Upper lobe of left lung (tissue), 4 donors: ENCODE measurements at regions not wholly inside any gene's neighbourhood (a gene's known extent, or its start where the extent isn't known, plus 50 kb on each side); places are given as distances from the start of the nearest gene placed in this dataset.

Experiments used
- POLR2A ChIP-seq, 4 donors: fragments of 450-650 bp; IDR thresholded peaks; one replicate each; pipeline ENCODE4 v1.5.1; 2016 to 2017; ENCODE audit warnings: antibody characterized with exemption in 4 of 4, mild to moderate bottlenecking in 2 of 4
- TF ChIP-seq, protein P1 (sequence below), 6 experiments: fragments of 450-650 bp in 4 of 6; fragments of 200-600 bp in 2 of 6; sonication (generic) in 2 of 6; IDR thresholded peaks; one replicate each; pipeline ENCODE4 v1.5.1; 2016 to 2019; ENCODE audit warnings: antibody characterized with exemption in 6 of 6

DNA sequence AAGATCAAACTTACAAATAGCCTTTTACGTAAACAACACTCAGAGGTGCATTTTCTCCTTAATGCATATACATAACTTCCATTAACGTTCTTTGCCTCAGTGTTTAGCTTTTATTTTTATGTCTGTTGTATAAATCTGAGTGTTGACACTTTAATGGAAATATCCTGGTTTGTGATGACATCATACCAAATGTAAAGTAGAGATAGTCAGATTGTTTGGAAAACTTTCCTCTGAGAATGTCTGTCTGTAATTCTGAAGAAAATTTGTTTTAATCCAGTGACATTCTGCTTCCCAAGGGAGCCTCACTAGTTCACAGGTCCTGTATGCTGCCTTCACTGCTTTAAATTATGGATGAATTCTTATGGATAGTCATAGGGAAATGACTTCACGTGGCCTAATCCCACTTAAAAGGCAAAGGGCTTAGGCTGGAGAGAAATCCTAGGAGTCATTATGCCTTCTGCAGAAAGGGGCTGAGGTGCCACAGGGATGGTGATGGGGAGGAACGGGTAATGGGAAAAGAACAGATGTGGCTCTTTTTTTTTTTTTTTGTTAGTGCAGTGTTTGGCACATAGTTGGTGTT is 93.2 kb downstream of the DNAJB9 start:
- no peak for TF ChIP-seq POLR2A (IDR thresholded peaks at IDR 0.05)
- TF ChIP-seq, protein P1, sequence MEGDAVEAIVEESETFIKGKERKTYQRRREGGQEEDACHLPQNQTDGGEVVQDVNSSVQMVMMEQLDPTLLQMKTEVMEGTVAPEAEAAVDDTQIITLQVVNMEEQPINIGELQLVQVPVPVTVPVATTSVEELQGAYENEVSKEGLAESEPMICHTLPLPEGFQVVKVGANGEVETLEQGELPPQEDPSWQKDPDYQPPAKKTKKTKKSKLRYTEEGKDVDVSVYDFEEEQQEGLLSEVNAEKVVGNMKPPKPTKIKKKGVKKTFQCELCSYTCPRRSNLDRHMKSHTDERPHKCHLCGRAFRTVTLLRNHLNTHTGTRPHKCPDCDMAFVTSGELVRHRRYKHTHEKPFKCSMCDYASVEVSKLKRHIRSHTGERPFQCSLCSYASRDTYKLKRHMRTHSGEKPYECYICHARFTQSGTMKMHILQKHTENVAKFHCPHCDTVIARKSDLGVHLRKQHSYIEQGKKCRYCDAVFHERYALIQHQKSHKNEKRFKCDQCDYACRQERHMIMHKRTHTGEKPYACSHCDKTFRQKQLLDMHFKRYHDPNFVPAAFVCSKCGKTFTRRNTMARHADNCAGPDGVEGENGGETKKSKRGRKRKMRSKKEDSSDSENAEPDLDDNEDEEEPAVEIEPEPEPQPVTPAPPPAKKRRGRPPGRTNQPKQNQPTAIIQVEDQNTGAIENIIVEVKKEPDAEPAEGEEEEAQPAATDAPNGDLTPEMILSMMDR (IDR thresholded peaks at IDR 0.05) = no peak
